ENCODE measurements at regions not wholly inside any gene's neighbourhood (a gene's known extent, or its start where the extent isn't known, plus 50 kb on each side); places are given as distances from the start of the nearest gene placed in this dataset.

- Histone ChIP-seq H3K27me3 (ENCODE audit: insufficient read depth, low read length) (no peaks in the 10 kb centered on the region), H3K79me2 (ENCODE audit: control insufficient read depth, insufficient read depth, low read length, unreplicated experiment) (no peaks in the 10 kb centered on the region), H2AFZ (ENCODE audit: low read length, unreplicated experiment) (no peak overlapping the region), H3K4me3 (ENCODE audit: low read depth, low read length) (no peak overlapping the region), H3K36me3 (ENCODE audit: insufficient read depth, low read length) (no peaks in the 10 kb centered on the region), H3K27ac (ENCODE audit: low read depth, low read length) (no peak overlapping the region), H3K4me1 (ENCODE audit: control insufficient read depth, insufficient read depth, low read length, unreplicated experiment) (no peaks in the 10 kb centered on the region)
Observed at GRCh38 chr1:93744299-93744988, 62.8 kb upstream of the BCAR3 start.

DNA sequence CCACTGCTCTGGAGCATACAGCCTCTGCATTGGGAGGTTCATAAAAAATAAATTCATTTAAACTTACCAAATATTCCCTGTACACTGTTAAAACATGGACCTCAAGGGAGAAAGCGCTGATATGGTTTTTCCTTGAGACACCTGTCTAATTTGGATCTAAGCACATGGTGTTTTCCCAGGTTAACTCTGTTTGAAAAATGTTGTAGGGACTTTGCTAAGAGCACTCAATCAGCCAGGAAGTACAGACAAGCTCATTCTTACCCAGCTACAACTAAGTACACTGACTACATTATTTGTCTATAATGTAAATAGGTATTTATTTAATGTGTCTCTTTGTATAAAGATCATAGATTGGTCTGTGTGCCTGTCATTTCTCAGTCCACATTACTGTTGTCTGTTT, 61.8 kb upstream of the BCAR3 start:
- H3K4me1 ChIP-seq (ENCODE audit: control insufficient read depth, insufficient read depth, low read length, unreplicated experiment): peaks cover 7% of the 10 kb centered on the region
- no peaks in the 10 kb centered on the region for H3K79me2 ChIP-seq (ENCODE audit: control insufficient read depth, insufficient read depth, low read length, unreplicated experiment)
- no peak overlapping the region for H2AFZ ChIP-seq (ENCODE audit: low read length, unreplicated experiment)
- H3K4me3 ChIP-seq (ENCODE audit: low read depth, low read length): no peak overlapping the region
- no peaks in the 10 kb centered on the region for H3K27me3 ChIP-seq (ENCODE audit: insufficient read depth, low read length)
- H3K36me3 ChIP-seq (ENCODE audit: insufficient read depth, low read length): no peaks in the 10 kb centered on the region
- no peak overlapping the region for H3K27ac ChIP-seq (ENCODE audit: low read depth, low read length)

DNA sequence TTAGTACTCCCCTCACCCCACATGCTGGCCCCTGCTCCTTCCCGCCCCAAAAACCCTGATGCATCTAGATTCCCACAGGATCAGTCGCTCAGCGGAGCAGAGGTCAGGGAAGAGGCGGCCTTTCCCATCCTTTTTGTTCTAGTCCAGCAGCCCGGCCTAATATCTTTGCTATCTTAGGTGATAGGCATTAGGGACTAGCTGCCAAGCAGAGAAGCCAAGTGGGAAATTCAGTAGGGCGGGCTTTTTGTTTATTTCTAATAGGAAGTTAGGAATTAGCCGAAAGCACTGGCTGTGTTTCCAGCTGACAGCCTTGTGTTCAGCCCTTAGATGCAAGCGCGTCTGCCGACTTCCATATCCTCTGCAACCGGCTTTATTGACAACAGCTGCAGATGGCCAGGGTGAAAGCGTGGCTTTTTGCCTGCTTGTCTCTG, 59.0 kb upstream of the BCAR3 start:
- Histone ChIP-seq H3K4me3 (ENCODE audit: low read depth, low read length) (no peak overlapping the region), H3K27ac (ENCODE audit: low read depth, low read length) (no peak overlapping the region), H3K79me2 (ENCODE audit: control insufficient read depth, insufficient read depth, low read length, unreplicated experiment) (no peaks in the 10 kb centered on the region), H3K27me3 (ENCODE audit: insufficient read depth, low read length) (no peaks in the 10 kb centered on the region), H3K4me1 (ENCODE audit: control insufficient read depth, insufficient read depth, low read length, unreplicated experiment) (peaks cover 32% of the 10 kb centered on the region), H3K36me3 (ENCODE audit: insufficient read depth, low read length) (no peaks in the 10 kb centered on the region), H2AFZ (ENCODE audit: low read length, unreplicated experiment) (no peak overlapping the region)

DNA sequence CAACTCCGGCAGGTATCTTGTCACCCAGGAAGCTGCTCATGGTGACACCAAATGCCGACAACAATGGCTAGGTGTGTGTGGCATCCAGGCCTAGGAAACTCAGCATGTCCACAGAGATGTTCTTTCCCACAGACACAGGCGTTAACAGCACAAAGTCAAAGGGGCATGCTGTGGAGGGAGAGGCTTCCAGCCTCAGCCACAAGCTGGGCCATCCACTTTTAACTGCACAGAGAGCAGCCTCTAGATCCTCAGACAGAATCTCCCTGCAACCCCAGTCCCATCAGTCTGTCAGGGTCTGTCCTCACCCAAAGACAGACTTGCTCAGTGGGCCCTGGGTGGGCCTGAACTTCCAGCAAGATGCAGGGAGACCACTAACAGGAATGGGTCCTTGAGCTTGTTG, 58.5 kb upstream of the BCAR3 start:
- H3K36me3 ChIP-seq (ENCODE audit: insufficient read depth, low read length): no peaks in the 10 kb centered on the region
- H3K79me2 ChIP-seq (ENCODE audit: control insufficient read depth, insufficient read depth, low read length, unreplicated experiment): no peaks in the 10 kb centered on the region
- peaks cover 36% of the 10 kb centered on the region for H3K4me1 ChIP-seq (ENCODE audit: control insufficient read depth, insufficient read depth, low read length, unreplicated experiment)
- no peak overlapping the region for H3K4me3 ChIP-seq (ENCODE audit: low read depth, low read length)
- H3K27ac ChIP-seq (ENCODE audit: low read depth, low read length): no peak overlapping the region
- no peaks in the 10 kb centered on the region for H3K27me3 ChIP-seq (ENCODE audit: insufficient read depth, low read length)
- H2AFZ ChIP-seq (ENCODE audit: low read length, unreplicated experiment): no peak overlapping the region

GRCh38 chr1:93739472-93739871, 57.8 kb upstream of the BCAR3 start:
- H3K36me3 ChIP-seq (ENCODE audit: insufficient read depth, low read length): no peaks in the 10 kb centered on the region
- peaks cover 41% of the 10 kb centered on the region for H3K4me1 ChIP-seq (ENCODE audit: control insufficient read depth, insufficient read depth, low read length, unreplicated experiment)
- no peak overlapping the region for H3K4me3 ChIP-seq (ENCODE audit: low read depth, low read length)
- no peak overlapping the region for H3K27ac ChIP-seq (ENCODE audit: low read depth, low read length)
- H3K27me3 ChIP-seq (ENCODE audit: insufficient read depth, low read length): no peaks in the 10 kb centered on the region
- H3K79me2 ChIP-seq (ENCODE audit: control insufficient read depth, insufficient read depth, low read length, unreplicated experiment): no peaks in the 10 kb centered on the region
- H2AFZ ChIP-seq (ENCODE audit: low read length, unreplicated experiment): no peak overlapping the region

- H3K4me1 ChIP-seq (ENCODE audit: control insufficient read depth, insufficient read depth, low read length, unreplicated experiment): peaks cover 42% of the 10 kb centered on the region
- H3K36me3 ChIP-seq (ENCODE audit: insufficient read depth, low read length): no peaks in the 10 kb centered on the region
- H3K27ac ChIP-seq (ENCODE audit: low read depth, low read length): peak overlapping the region; percentile 84
- no peaks in the 10 kb centered on the region for H3K27me3 ChIP-seq (ENCODE audit: insufficient read depth, low read length)
- H3K79me2 ChIP-seq (ENCODE audit: control insufficient read depth, insufficient read depth, low read length, unreplicated experiment): no peaks in the 10 kb centered on the region
- H2AFZ ChIP-seq (ENCODE audit: low read length, unreplicated experiment): no peak overlapping the region
- H3K4me3 ChIP-seq (ENCODE audit: low read depth, low read length): no peak overlapping the region
Observed at GRCh38 chr1:93738926-93739325, 57.3 kb upstream of the BCAR3 start.

- Histone ChIP-seq H3K79me2 (ENCODE audit: control insufficient read depth, insufficient read depth, low read length, unreplicated experiment) (no peaks in the 10 kb centered on the region), H3K27me3 (ENCODE audit: insufficient read depth, low read length) (no peaks in the 10 kb centered on the region), H3K4me1 (ENCODE audit: control insufficient read depth, insufficient read depth, low read length, unreplicated experiment) (peaks cover 46% of the 10 kb centered on the region), H3K36me3 (ENCODE audit: insufficient read depth, low read length) (no peaks in the 10 kb centered on the region), H3K27ac (ENCODE audit: low read depth, low read length) (peak overlapping the region; percentile 84), H2AFZ (ENCODE audit: low read length, unreplicated experiment) (no peak overlapping the region), H3K4me3 (ENCODE audit: low read depth, low read length) (no peak overlapping the region)
Observed at GRCh38 chr1:93738075-93738622, 56.5 kb upstream of the BCAR3 start.

GRCh38 chr1:93735722-93736121, 54.1 kb upstream of the BCAR3 start:
- Histone ChIP-seq H3K27me3 (ENCODE audit: insufficient read depth, low read length) (no peaks in the 10 kb centered on the region), H3K4me1 (ENCODE audit: control insufficient read depth, insufficient read depth, low read length, unreplicated experiment) (peaks cover 50% of the 10 kb centered on the region), H3K79me2 (ENCODE audit: control insufficient read depth, insufficient read depth, low read length, unreplicated experiment) (no peaks in the 10 kb centered on the region), H3K27ac (ENCODE audit: low read depth, low read length) (peak overlapping the region; percentile 55), H2AFZ (ENCODE audit: low read length, unreplicated experiment) (no peak overlapping the region), H3K4me3 (ENCODE audit: low read depth, low read length) (no peak overlapping the region), H3K36me3 (ENCODE audit: insufficient read depth, low read length) (no peaks in the 10 kb centered on the region)

DNA sequence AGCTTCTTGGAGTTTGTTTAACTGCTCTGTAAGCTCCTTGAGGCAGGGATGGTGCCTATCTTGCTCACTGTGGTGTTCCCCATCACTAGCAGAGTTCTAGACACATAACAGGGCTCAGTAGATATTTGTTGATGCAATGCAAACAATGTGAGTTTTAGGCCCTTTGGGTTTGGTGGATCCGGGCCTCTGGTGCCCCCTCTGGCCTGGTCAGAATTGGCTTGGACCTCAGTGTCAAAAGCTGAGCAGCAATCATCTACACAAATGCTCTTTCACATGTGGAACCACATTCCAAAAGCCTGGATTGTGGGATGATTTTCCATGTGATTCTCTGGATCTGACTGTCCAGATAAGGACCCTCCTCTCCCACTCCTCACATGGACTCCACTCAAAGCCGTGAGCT, 53.4 kb upstream of the BCAR3 start:
- Histone ChIP-seq H3K4me1 (ENCODE audit: control insufficient read depth, insufficient read depth, low read length, unreplicated experiment) (peaks cover 50% of the 10 kb centered on the region), H3K27ac (ENCODE audit: low read depth, low read length) (peak overlapping the region; percentile 55), H3K79me2 (ENCODE audit: control insufficient read depth, insufficient read depth, low read length, unreplicated experiment) (no peaks in the 10 kb centered on the region), H2AFZ (ENCODE audit: low read length, unreplicated experiment) (no peak overlapping the region), H3K36me3 (ENCODE audit: insufficient read depth, low read length) (no peaks in the 10 kb centered on the region), H3K27me3 (ENCODE audit: insufficient read depth, low read length) (no peaks in the 10 kb centered on the region), H3K4me3 (ENCODE audit: low read depth, low read length) (no peak overlapping the region)

- H2AFZ ChIP-seq (ENCODE audit: low read length, unreplicated experiment): no peak overlapping the region
- no peaks in the 10 kb centered on the region for H3K36me3 ChIP-seq (ENCODE audit: insufficient read depth, low read length)
- H3K79me2 ChIP-seq (ENCODE audit: control insufficient read depth, insufficient read depth, low read length, unreplicated experiment): no peaks in the 10 kb centered on the region
- no peaks in the 10 kb centered on the region for H3K27me3 ChIP-seq (ENCODE audit: insufficient read depth, low read length)
- H3K27ac ChIP-seq (ENCODE audit: low read depth, low read length): no peak overlapping the region
- H3K4me3 ChIP-seq (ENCODE audit: low read depth, low read length): no peak overlapping the region
- peaks cover 42% of the 10 kb centered on the region for H3K4me1 ChIP-seq (ENCODE audit: control insufficient read depth, insufficient read depth, low read length, unreplicated experiment)
Observed at GRCh38 chr1:93733340-93733739, 51.7 kb upstream of the BCAR3 start.

- H3K27ac ChIP-seq (ENCODE audit: low read depth, low read length): no peak overlapping the region
- H3K27me3 ChIP-seq (ENCODE audit: insufficient read depth, low read length): no peaks in the 10 kb centered on the region
- H3K79me2 ChIP-seq (ENCODE audit: control insufficient read depth, insufficient read depth, low read length, unreplicated experiment): no peaks in the 10 kb centered on the region
- H3K4me3 ChIP-seq (ENCODE audit: low read depth, low read length): no peak overlapping the region
- no peaks in the 10 kb centered on the region for H3K36me3 ChIP-seq (ENCODE audit: insufficient read depth, low read length)
- peak overlapping the region; percentile 53 for H2AFZ ChIP-seq (ENCODE audit: low read length, unreplicated experiment)
- H3K4me1 ChIP-seq (ENCODE audit: control insufficient read depth, insufficient read depth, low read length, unreplicated experiment): peaks cover 33% of the 10 kb centered on the region
Observed at GRCh38 chr1:93732514-93732913, 50.9 kb upstream of the BCAR3 start.
